Activated naive CD4-positive, alpha-beta T cell treated with anti-CD3 and anti-CD28 coated beads for 36 hours (primary cell): ENCODE measurements at regions not wholly inside any gene's neighbourhood (a gene's known extent, or its start where the extent isn't known, plus 50 kb on each side); places are given as distances from the start of the nearest gene placed in this dataset.

Experiments used
- CTCF ChIA-PET: fragments of 350-600 bp; sonication (Branson Sonifier 250); formaldehyde crosslinking; loops from one replicate; lab custom pipeline; 2021; ENCODE audit warnings: antibody characterized with exemption; lab: Charles Lee
- DNase-seq: peaks from one replicate; pipeline ENCODE4 v3.0.0-alpha.2; 2020
- H3K27ac Mint-ChIP-seq: one replicate; pipeline ENCODE4 v1.8.0; 2021; ENCODE audit warnings: mild to moderate bottlenecking, mixed read lengths
- H3K27me3 Mint-ChIP-seq: one replicate; pipeline ENCODE4 v1.8.0; 2021; ENCODE audit warnings: low read depth, mixed read lengths
- H3K36me3 Mint-ChIP-seq: one replicate; pipeline ENCODE4 v1.8.0; 2021; ENCODE audit warnings: low read depth, mixed read lengths
- H3K4me1 Mint-ChIP-seq: one replicate; pipeline ENCODE4 v1.8.0; 2021; ENCODE audit warnings: low read depth, mixed read lengths
- H3K4me3 Mint-ChIP-seq: one replicate; pipeline ENCODE4 v1.8.0; 2021; ENCODE audit warnings: mild to moderate bottlenecking, moderate library complexity, mixed read lengths
- H3K9me3 Mint-ChIP-seq: one replicate; pipeline ENCODE4 v1.8.0; 2021; ENCODE audit warnings: mixed read lengths
- intact Hi-C: fragments of 100-400 bp; cut with micrococcal nuclease; formaldehyde crosslinking; loops from one replicate; pipeline ENCODE4 v1.15.1; 2023

DNA sequence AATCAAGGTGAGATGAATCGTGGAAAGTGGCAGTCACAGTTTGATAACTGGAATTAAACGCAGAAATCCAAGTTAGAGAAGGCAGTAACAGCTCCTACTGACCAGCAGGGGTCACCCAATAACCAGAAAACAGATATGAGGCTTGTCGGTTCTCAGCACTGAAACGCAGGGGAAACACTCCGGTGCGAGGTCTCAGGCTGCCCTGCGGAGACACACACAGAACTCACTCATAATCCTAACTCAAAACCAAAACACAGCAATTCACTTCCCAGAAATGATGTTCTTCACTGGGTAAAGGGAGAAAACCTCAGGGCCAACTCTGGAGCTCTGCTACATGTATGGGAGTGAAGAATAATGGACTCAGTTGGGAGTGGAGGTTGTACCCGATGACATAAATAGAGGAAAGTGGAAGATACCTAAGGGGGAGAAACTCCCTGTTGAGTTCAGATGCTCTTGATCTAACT lies 384.4 kb downstream of the RAPGEF2 start:
- Mint-ChIP-seq H3K9me3 (peaks cover 5% of the 10 kb centered on the region), H3K36me3 (no peaks in the 10 kb centered on the region), H3K4me3 (no peak overlapping the region), H3K27ac (no peak overlapping the region), H3K4me1 (peaks cover 3% of the 10 kb centered on the region), H3K27me3 (peaks cover 25% of the 10 kb centered on the region)
- CTCF ChIA-PET, result interaction anchor here (0.6 to 1.4 kb wide), 7 partner anchors 10 to 1887 kb away, joined by 3 to 8 read pairs (median 3); no protein-coding TSS in a partner anchor
- intact Hi-C loops, result loop anchor here (10.0 kb wide), 2 partner anchors 457 to 1187 kb away; no protein-coding TSS in a partner anchor
- peak; percentile 45 for DNase-seq

DNA sequence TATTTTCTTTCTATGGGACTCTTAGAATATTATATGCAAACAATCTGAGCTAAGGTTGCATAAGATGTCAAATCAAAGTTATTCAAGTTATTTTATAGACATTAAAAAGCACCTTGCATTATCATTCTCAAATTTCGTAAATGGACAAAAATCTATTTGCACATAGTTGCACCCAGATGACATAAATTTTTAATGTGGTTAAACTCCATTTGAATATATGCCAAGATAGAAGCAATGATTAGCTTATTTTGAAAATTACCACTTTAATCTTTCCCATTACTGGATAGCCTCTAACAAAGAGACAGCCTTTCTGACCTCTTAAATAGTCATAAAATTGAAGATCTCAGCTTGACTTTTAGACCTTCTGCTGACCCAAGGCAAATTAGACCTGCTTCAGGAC lies 386.8 kb downstream of the RAPGEF2 start:
- Mint-ChIP-seq H3K4me3 (no peak overlapping the region), H3K4me1 (peaks cover 3% of the 10 kb centered on the region), H3K36me3 (no peaks in the 10 kb centered on the region), H3K27ac (no peak overlapping the region), H3K9me3 (peaks cover 10% of the 10 kb centered on the region), H3K27me3 (peaks cover 17% of the 10 kb centered on the region)
- CTCF ChIA-PET, result no interaction called here
- DNase-seq, result no peak
- intact Hi-C loops, result loop anchor here (10.0 kb wide), 2 partner anchors 455 to 1185 kb away; no protein-coding TSS in a partner anchor

GRCh38 chr4:159495515-159496236 lies 392.8 kb downstream of the RAPGEF2 start:
- H3K4me3 Mint-ChIP-seq, result no peak overlapping the region
- H3K27me3 Mint-ChIP-seq, result no peaks in the 10 kb centered on the region
- no peak for DNase-seq
- peaks cover 10% of the 10 kb centered on the region for H3K9me3 Mint-ChIP-seq
- H3K4me1 Mint-ChIP-seq, result no peaks in the 10 kb centered on the region
- H3K27ac Mint-ChIP-seq, result no peak overlapping the region
- CTCF ChIA-PET, result interaction anchor here (0.7 kb wide), 1 partner anchor 32 kb away, joined by 3 read pairs; no protein-coding TSS in a partner anchor
- no peaks in the 10 kb centered on the region for H3K36me3 Mint-ChIP-seq
- intact Hi-C loops, result no loop called here

DNA sequence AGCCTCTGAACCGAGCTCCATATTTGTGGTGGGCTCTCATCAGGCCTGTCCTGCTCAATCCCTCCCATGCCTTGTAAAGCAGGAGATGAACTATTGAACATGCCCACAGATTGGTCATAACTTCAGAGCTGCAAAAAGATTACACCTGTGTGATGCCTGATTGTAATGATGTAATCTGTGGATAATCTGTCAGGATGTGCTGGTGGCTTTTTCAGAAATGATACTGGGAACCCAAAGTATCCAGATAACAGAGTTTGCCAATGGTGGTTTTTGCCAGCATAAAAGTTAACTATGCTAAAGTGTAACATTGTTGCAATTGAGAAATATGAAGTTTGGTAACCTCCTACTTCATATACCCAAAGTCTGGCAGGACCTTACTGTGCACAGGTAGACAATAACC lies 393.4 kb downstream of the RAPGEF2 start:
- no peaks in the 10 kb centered on the region for H3K36me3 Mint-ChIP-seq
- H3K4me1 Mint-ChIP-seq, result no peaks in the 10 kb centered on the region
- DNase-seq, result no peak
- CTCF ChIA-PET, result interaction anchor here (0.7 kb wide), 1 partner anchor 33 kb away, joined by 3 read pairs; no protein-coding TSS in a partner anchor
- H3K9me3 Mint-ChIP-seq, result peaks cover 7% of the 10 kb centered on the region
- intact Hi-C loops, result no loop called here
- H3K27ac Mint-ChIP-seq, result no peak overlapping the region
- no peak overlapping the region for H3K4me3 Mint-ChIP-seq
- no peaks in the 10 kb centered on the region for H3K27me3 Mint-ChIP-seq

- Mint-ChIP-seq H3K4me3 (no peak overlapping the region), H3K9me3 (peaks cover 4% of the 10 kb centered on the region), H3K27ac (no peak overlapping the region), H3K36me3 (no peaks in the 10 kb centered on the region), H3K4me1 (no peaks in the 10 kb centered on the region), H3K27me3 (no peaks in the 10 kb centered on the region)
- CTCF ChIA-PET, result interaction anchor here (1.1 kb wide), 1 partner anchor 10 kb away, joined by 4 read pairs; no protein-coding TSS in a partner anchor
- intact Hi-C loops, result no loop called here
- no peak for DNase-seq
Measured at GRCh38 chr4:159497936-159498335, 395.1 kb downstream of the RAPGEF2 start.

DNA sequence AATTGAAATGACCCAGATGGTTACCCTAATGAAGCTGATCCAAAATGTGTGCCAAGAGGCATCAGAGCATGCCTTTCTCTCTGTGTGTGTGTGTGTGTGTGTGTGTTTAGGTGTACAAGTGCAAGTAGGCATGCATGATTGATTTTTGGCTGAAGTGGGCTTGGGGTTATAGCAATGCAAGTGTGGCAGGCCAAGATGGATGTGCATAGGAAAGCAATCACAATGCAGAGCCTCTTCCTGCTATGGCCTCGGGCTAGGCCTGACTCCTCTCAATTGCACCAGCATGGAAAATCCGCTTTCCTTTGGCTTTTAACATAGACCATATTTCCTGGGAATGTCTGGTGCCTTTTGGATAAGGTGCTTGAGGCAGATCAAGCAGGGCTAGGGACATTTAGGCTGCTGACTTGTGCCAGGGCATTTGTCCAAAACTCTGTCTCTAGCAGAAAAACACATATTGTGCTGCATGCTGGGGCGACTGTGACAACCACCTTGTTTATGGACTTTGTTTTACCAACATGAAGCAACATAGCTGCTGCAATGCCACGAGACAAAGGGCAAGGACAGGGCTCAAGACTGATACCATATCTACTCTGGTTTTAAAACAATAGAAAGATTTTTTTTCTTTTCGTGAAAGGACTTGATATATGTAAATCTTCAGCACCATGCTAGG lies 395.7 kb downstream of the RAPGEF2 start:
- no peaks in the 10 kb centered on the region for H3K27me3 Mint-ChIP-seq
- CTCF ChIA-PET, result no interaction called here
- H3K4me1 Mint-ChIP-seq, result no peaks in the 10 kb centered on the region
- no peaks in the 10 kb centered on the region for H3K36me3 Mint-ChIP-seq
- no peak for DNase-seq
- intact Hi-C loops, result no loop called here
- no peak overlapping the region for H3K27ac Mint-ChIP-seq
- peaks cover under 1% of the 10 kb centered on the region for H3K9me3 Mint-ChIP-seq
- H3K4me3 Mint-ChIP-seq, result no peak overlapping the region

DNA sequence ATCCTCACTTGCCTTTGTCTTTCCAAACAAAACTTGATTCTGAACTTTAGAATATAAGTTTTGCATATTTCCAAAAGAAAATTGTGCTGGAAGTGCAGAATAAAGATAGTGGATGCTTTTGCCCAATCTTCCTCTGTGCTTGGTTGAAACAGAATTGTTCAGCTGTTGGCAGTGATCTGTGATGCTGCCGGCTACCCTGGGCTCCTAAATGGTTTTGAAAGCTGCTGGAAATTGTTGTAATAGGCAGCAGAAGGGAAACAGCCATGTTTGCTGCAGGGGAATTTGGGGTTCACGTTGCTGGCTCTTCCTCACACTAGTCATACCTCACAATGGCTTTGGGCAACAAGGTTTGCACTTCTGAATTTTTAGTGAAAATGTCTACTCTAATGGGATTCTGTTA lies 398.0 kb downstream of the RAPGEF2 start:
- Mint-ChIP-seq H3K4me3 (no peak overlapping the region), H3K27me3 (peaks cover 4% of the 10 kb centered on the region), H3K4me1 (no peaks in the 10 kb centered on the region), H3K9me3 (no peaks in the 10 kb centered on the region), H3K36me3 (no peaks in the 10 kb centered on the region), H3K27ac (no peak overlapping the region)
- no peak for DNase-seq
- CTCF ChIA-PET, result no interaction called here
- intact Hi-C loops, result no loop called here

DNA sequence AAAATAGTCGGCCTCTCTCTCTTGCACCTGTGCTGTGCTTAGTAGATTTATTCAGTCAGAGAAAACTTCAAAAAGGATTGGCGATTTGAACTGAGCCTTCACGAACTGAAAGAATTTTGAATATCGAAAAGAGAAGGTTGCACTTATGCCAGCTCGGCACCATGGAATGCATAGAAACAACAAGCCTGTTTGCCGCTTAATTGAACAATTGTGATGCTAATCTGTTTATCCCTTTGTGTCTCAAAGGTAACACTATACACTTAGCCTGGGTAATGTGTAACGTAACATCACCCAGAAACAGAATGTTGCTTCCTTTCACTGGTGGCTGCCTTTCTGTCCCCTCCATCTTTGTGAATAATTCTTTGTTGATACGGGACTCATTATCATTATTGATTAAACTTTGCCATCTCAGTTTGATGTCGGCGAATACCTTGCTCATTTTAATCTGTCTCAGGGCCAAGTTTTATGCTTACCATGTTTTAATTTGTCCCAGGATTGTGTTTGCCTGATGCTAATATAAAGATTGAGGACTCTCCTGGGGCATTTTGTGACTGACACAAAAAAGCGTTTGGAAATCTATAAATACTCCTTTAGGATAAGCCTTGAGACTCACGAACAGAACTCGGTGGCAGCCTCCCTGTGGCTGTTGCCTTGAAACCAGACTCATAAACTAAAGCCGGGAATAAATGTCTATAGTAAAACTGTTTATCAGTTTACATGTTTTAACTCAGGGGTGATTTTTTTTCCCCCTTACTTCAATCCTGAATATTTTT lies 400.5 kb downstream of the RAPGEF2 start:
- Mint-ChIP-seq H3K9me3 (no peaks in the 10 kb centered on the region), H3K27ac (no peak overlapping the region), H3K4me1 (no peaks in the 10 kb centered on the region), H3K4me3 (no peak overlapping the region), H3K27me3 (peaks cover 7% of the 10 kb centered on the region), H3K36me3 (no peaks in the 10 kb centered on the region)
- no peak for DNase-seq
- intact Hi-C loops, result no loop called here
- CTCF ChIA-PET, result interaction anchor here (1.1 kb wide), 1 partner anchor 16 kb away, joined by 3 read pairs; no protein-coding TSS in a partner anchor

GRCh38 chr4:159504684-159505083 lies 401.8 kb downstream of the RAPGEF2 start:
- H3K4me1 Mint-ChIP-seq, result no peaks in the 10 kb centered on the region
- peaks cover 7% of the 10 kb centered on the region for H3K27me3 Mint-ChIP-seq
- intact Hi-C loops, result no loop called here
- no peak overlapping the region for H3K4me3 Mint-ChIP-seq
- H3K9me3 Mint-ChIP-seq, result no peaks in the 10 kb centered on the region
- H3K27ac Mint-ChIP-seq, result no peak overlapping the region
- CTCF ChIA-PET, result interaction anchor here (2.1 kb wide), 1 partner anchor 17 kb away, joined by 8 read pairs; no protein-coding TSS in a partner anchor
- DNase-seq, result no peak
- no peaks in the 10 kb centered on the region for H3K36me3 Mint-ChIP-seq

- intact Hi-C loops, result no loop called here
- no peak overlapping the region for H3K4me3 Mint-ChIP-seq
- no peak overlapping the region for H3K27ac Mint-ChIP-seq
- peaks cover 7% of the 10 kb centered on the region for H3K27me3 Mint-ChIP-seq
- DNase-seq, result no peak
- CTCF ChIA-PET, result interaction anchor here (2.1 kb wide), 1 partner anchor 18 kb away, joined by 8 read pairs; no protein-coding TSS in a partner anchor
- no peaks in the 10 kb centered on the region for H3K9me3 Mint-ChIP-seq
- H3K4me1 Mint-ChIP-seq, result no peaks in the 10 kb centered on the region
- H3K36me3 Mint-ChIP-seq, result no peaks in the 10 kb centered on the region
Measured at GRCh38 chr4:159505266-159505975, 402.5 kb downstream of the RAPGEF2 start.

- Mint-ChIP-seq H3K27ac (no peak overlapping the region), H3K4me1 (no peaks in the 10 kb centered on the region), H3K27me3 (peaks cover 7% of the 10 kb centered on the region), H3K4me3 (no peak overlapping the region), H3K36me3 (no peaks in the 10 kb centered on the region), H3K9me3 (no peaks in the 10 kb centered on the region)
- intact Hi-C loops, result no loop called here
- CTCF ChIA-PET, result no interaction called here
- DNase-seq, result no peak
Measured at GRCh38 chr4:159506801-159507517, 404.1 kb downstream of the RAPGEF2 start.
